Muscle layer of colon (tissue), 2 donors: ENCODE measurements at regions not wholly inside any gene's neighbourhood (a gene's known extent, or its start where the extent isn't known, plus 50 kb on each side); places are given as distances from the start of the nearest gene placed in this dataset.
"Not testable (repeated sequence)": the region's sequence is repeated elsewhere in the genome, so short reads cannot be mapped to it uniquely, and the experiment has no call there.

Experiments used
- H3K27ac ChIP-seq: one replicate; pipeline ENCODE4 v1.7.0; 2013; ENCODE audit warnings: low read depth, mild to moderate bottlenecking, low read length, moderate library complexity
- H3K27me3 ChIP-seq, 2 donors: one replicate each; pipeline ENCODE4 v1.7.0; 2013; ENCODE audit warnings: low read length in 2 of 2, mild to moderate bottlenecking in 2 of 2; ENCODE audit not compliant: insufficient read depth in 2 of 2, control insufficient read depth in 1 of 2
- H3K36me3 ChIP-seq: one replicate; pipeline ENCODE4 v1.7.0; 2013; ENCODE audit warnings: mild to moderate bottlenecking, low read length; ENCODE audit not compliant: insufficient read depth
- H3K4me1 ChIP-seq: one replicate; pipeline ENCODE4 v1.7.0; 2013; ENCODE audit warnings: mild to moderate bottlenecking, low read length; ENCODE audit not compliant: insufficient read depth
- H3K4me3 ChIP-seq, 2 donors: one replicate each; pipeline ENCODE4 v1.7.0; 2013; ENCODE audit warnings: low read length in 2 of 2, low read depth in 1 of 2, mild to moderate bottlenecking in 1 of 2, moderate library complexity in 1 of 2
- H3K9ac ChIP-seq: one replicate; pipeline ENCODE4 v1.7.0; 2013; ENCODE audit warnings: low read length
- H3K9me3 ChIP-seq: one replicate; pipeline ENCODE4 v1.7.0; 2013; ENCODE audit warnings: mild to moderate bottlenecking, low read length
- donor health status: abdominal sarcoma.
- donor health status: Adenocarcinoma of cecum.

GRCh38 chr1:208980605-208981004, 602.9 kb upstream of the CAMK1G start:
- no peaks in the 10 kb centered on the region for H3K4me1 ChIP-seq
- no peak overlapping the region for H3K27ac ChIP-seq
- H3K9ac ChIP-seq = no peak overlapping the region
- no peaks in the 10 kb centered on the region for H3K9me3 ChIP-seq
- H3K36me3 ChIP-seq = no peaks in the 10 kb centered on the region
- no peaks in the 10 kb centered on the region for H3K27me3 ChIP-seq
- no peak overlapping the region for H3K4me3 ChIP-seq

- Histone ChIP-seq H3K4me1 (no peaks in the 10 kb centered on the region), H3K27ac (no peak overlapping the region), H3K9me3 (no peaks in the 10 kb centered on the region)
Measured at GRCh38 chr1:208985231-208985630, 598.3 kb upstream of the CAMK1G start.

GRCh38 chr1:208988811-208989222, 594.7 kb upstream of the CAMK1G start:
- H3K9ac ChIP-seq = peak overlapping the region; percentile 4
- H3K27ac ChIP-seq = peak overlapping the region; percentile 8

More at GRCh38 chr1:208985231-208985630, 598.3 kb upstream of the CAMK1G start:
- no peaks in the 10 kb centered on the region for H3K27me3 ChIP-seq
- H3K4me3 ChIP-seq = no peak overlapping the region
- H3K9ac ChIP-seq = no peak overlapping the region
- H3K36me3 ChIP-seq = no peaks in the 10 kb centered on the region

GRCh38 chr1:208990456-208990855, 593.1 kb upstream of the CAMK1G start:
- H3K9ac ChIP-seq = no peak overlapping the region
- no peaks in the 10 kb centered on the region for H3K27me3 ChIP-seq
- no peak overlapping the region for H3K27ac ChIP-seq
- H3K4me3 ChIP-seq = no peak overlapping the region
- no peaks in the 10 kb centered on the region for H3K9me3 ChIP-seq
- H3K36me3 ChIP-seq = no peaks in the 10 kb centered on the region
- no peaks in the 10 kb centered on the region for H3K4me1 ChIP-seq

More at GRCh38 chr1:208988811-208989222, 594.7 kb upstream of the CAMK1G start:
- no peaks in the 10 kb centered on the region for H3K36me3 ChIP-seq
- no peaks in the 10 kb centered on the region for H3K9me3 ChIP-seq
- no peaks in the 10 kb centered on the region for H3K27me3 ChIP-seq
- peak overlapping the region in 1 of 2 donors; percentile 52 for H3K4me3 ChIP-seq
- no peaks in the 10 kb centered on the region for H3K4me1 ChIP-seq

- not testable (repeated sequence) for H3K36me3 ChIP-seq, H3K4me1 ChIP-seq, H3K27ac ChIP-seq, H3K27me3 ChIP-seq, H3K9me3 ChIP-seq, H3K9ac ChIP-seq, H3K4me3 ChIP-seq
Measured at GRCh38 chr1:208997053-208997452, 586.5 kb upstream of the CAMK1G start.

GRCh38 chr1:208997726-208998312, 585.7 kb upstream of the CAMK1G start:
- H3K4me1 ChIP-seq = no peaks in the 10 kb centered on the region
- H3K9ac ChIP-seq = no peak overlapping the region
- no peaks in the 10 kb centered on the region for H3K9me3 ChIP-seq
- H3K27ac ChIP-seq = no peak overlapping the region
- H3K4me3 ChIP-seq = no peak overlapping the region
- no peaks in the 10 kb centered on the region for H3K27me3 ChIP-seq
- H3K36me3 ChIP-seq = no peaks in the 10 kb centered on the region

GRCh38 chr1:209008586-209008985, 574.9 kb upstream of the CAMK1G start:
- no peaks in the 10 kb centered on the region for H3K27me3 ChIP-seq
- no peaks in the 10 kb centered on the region for H3K9me3 ChIP-seq
- no peak overlapping the region for H3K4me3 ChIP-seq
- H3K27ac ChIP-seq = no peak overlapping the region
- H3K9ac ChIP-seq = no peak overlapping the region
- H3K4me1 ChIP-seq = no peaks in the 10 kb centered on the region
- H3K36me3 ChIP-seq = no peaks in the 10 kb centered on the region

- H3K9me3 ChIP-seq = no peaks in the 10 kb centered on the region
- no peak overlapping the region for H3K9ac ChIP-seq
- no peaks in the 10 kb centered on the region for H3K36me3 ChIP-seq
- H3K4me1 ChIP-seq = no peaks in the 10 kb centered on the region
- H3K27me3 ChIP-seq = no peaks in the 10 kb centered on the region
- no peak overlapping the region for H3K4me3 ChIP-seq
- no peak overlapping the region for H3K27ac ChIP-seq
Measured at GRCh38 chr1:209010475-209011230, 572.9 kb upstream of the CAMK1G start.

- Histone ChIP-seq H3K4me1 (no peaks in the 10 kb centered on the region), H3K4me3 (no peak overlapping the region), H3K9ac (no peak overlapping the region), H3K27ac (no peak overlapping the region), H3K9me3 (no peaks in the 10 kb centered on the region), H3K36me3 (no peaks in the 10 kb centered on the region), H3K27me3 (no peaks in the 10 kb centered on the region)
Measured at GRCh38 chr1:209012443-209013196, 570.9 kb upstream of the CAMK1G start.

- no peaks in the 10 kb centered on the region for H3K27me3 ChIP-seq
- H3K9me3 ChIP-seq = no peaks in the 10 kb centered on the region
- no peak overlapping the region for H3K27ac ChIP-seq
- H3K9ac ChIP-seq = no peak overlapping the region
- no peak overlapping the region for H3K4me3 ChIP-seq
- no peaks in the 10 kb centered on the region for H3K36me3 ChIP-seq
- H3K4me1 ChIP-seq = no peaks in the 10 kb centered on the region
Measured at GRCh38 chr1:209015092-209015491, 568.4 kb upstream of the CAMK1G start.

GRCh38 chr1:209021622-209022021, 561.9 kb upstream of the CAMK1G start:
- H3K4me1 ChIP-seq = no peaks in the 10 kb centered on the region
- no peaks in the 10 kb centered on the region for H3K27me3 ChIP-seq
- H3K27ac ChIP-seq = no peak overlapping the region

More at GRCh38 chr1:209021622-209022021, 561.9 kb upstream of the CAMK1G start:
- Histone ChIP-seq H3K9me3 (no peaks in the 10 kb centered on the region), H3K4me3 (no peak overlapping the region), H3K9ac (no peak overlapping the region), H3K36me3 (no peaks in the 10 kb centered on the region)
